Adrenal gland (tissue), 5 donors: ENCODE measurements at regions not wholly inside any gene's neighbourhood (a gene's known extent, or its start where the extent isn't known, plus 50 kb on each side); places are given as distances from the start of the nearest gene placed in this dataset.

ENCODE experiments used
- POLR2A ChIP-seq, 2 donors: fragments of 450-650 bp; IDR thresholded peaks; one replicate each; pipeline ENCODE4 v1.6.1; 2017; ENCODE audit warnings: antibody characterized with exemption in 2 of 2, mild to moderate bottlenecking in 2 of 2, moderate library complexity in 1 of 2
- TF ChIP-seq, protein P1 (sequence below), 6 experiments: fragments of 450-650 bp in 4 of 6; fragments of 200-600 bp in 2 of 6; sonication (generic) in 1 of 6; IDR thresholded peaks; 1 replicate in 5 of 6; 2 replicates in 1 of 6; pipeline versions ENCODE4 v1.5.1 to v1.8.0; 2016 to 2021; ENCODE audit warnings: antibody characterized with exemption in 6 of 6, mild to moderate bottlenecking in 2 of 6, moderate library complexity in 1 of 6
- donor health status: DM: no; HTN: no; CAD: no.

- TF ChIP-seq, protein P1, sequence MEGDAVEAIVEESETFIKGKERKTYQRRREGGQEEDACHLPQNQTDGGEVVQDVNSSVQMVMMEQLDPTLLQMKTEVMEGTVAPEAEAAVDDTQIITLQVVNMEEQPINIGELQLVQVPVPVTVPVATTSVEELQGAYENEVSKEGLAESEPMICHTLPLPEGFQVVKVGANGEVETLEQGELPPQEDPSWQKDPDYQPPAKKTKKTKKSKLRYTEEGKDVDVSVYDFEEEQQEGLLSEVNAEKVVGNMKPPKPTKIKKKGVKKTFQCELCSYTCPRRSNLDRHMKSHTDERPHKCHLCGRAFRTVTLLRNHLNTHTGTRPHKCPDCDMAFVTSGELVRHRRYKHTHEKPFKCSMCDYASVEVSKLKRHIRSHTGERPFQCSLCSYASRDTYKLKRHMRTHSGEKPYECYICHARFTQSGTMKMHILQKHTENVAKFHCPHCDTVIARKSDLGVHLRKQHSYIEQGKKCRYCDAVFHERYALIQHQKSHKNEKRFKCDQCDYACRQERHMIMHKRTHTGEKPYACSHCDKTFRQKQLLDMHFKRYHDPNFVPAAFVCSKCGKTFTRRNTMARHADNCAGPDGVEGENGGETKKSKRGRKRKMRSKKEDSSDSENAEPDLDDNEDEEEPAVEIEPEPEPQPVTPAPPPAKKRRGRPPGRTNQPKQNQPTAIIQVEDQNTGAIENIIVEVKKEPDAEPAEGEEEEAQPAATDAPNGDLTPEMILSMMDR (IDR thresholded peaks at IDR 0.05), result no peak
- TF ChIP-seq POLR2A (IDR thresholded peaks at IDR 0.05), result no peak
Measured at GRCh38 chr5:3987867-3988266, 392.2 kb downstream of the IRX1 start.
